ENCODE measurements at regions not wholly inside any gene's neighbourhood (a gene's known extent, or its start where the extent isn't known, plus 50 kb on each side); places are given as distances from the start of the nearest gene placed in this dataset.

- intact Hi-C loops (cut with DNase I) = no loop called here
- H3K27ac ChIP-seq = no peak overlapping the region
- H3K4me1 ChIP-seq = no peaks in the 10 kb centered on the region
- no peaks in the 10 kb centered on the region for H3K9me3 ChIP-seq
- DNase-seq (no peak), ATAC-seq (no peak)
- no peaks in the 10 kb centered on the region for H3K36me3 ChIP-seq
- no peak for TF ChIP-seq CTCF (IDR thresholded peaks at IDR 0.05)
- no peak overlapping the region for H3K4me3 ChIP-seq
- WGBS, 2 donors = 75 to 81% methylated on average over 5 of the region's 5 CpGs
- H3K27me3 ChIP-seq = peaks cover 0 to 11% (median 0%) of the 10 kb centered on the region in 7 donors
These were observed 606.6 kb upstream of the DPP6 start for GRCh38 chr7:153445641-153446040.

GRCh38 chr7:153446490-153446889, 605.7 kb upstream of the DPP6 start:
- no peak for ATAC-seq
- TF ChIP-seq CTCF (IDR thresholded peaks at IDR 0.05) = no peak

GRCh38 chr7:153447011-153447410, 605.2 kb upstream of the DPP6 start:
- DNase-seq = no peak
- intact Hi-C loops (cut with DNase I) = no loop called here

More at GRCh38 chr7:153446490-153446889, 605.7 kb upstream of the DPP6 start:
- intact Hi-C loops (cut with DNase I) = no loop called here
- H3K27ac ChIP-seq = no peak overlapping the region
- no peak overlapping the region for H3K4me3 ChIP-seq
- WGBS, 2 donors = 51 to 54% methylated on average over 2 of the region's 2 CpGs
- no peak for DNase-seq
- H3K4me1 ChIP-seq = no peaks in the 10 kb centered on the region
- peaks cover 0 to 11% (median 0%) of the 10 kb centered on the region in 7 donors for H3K27me3 ChIP-seq
- no peaks in the 10 kb centered on the region for H3K9me3 ChIP-seq
- H3K36me3 ChIP-seq = no peaks in the 10 kb centered on the region

GRCh38 chr7:153452661-153453060, 599.5 kb upstream of the DPP6 start:
- no peaks in the 10 kb centered on the region for H3K9me3 ChIP-seq
- ATAC-seq = no peak
- no peak for DNase-seq
- H3K27me3 ChIP-seq = peaks cover 0 to 6% (median 0%) of the 10 kb centered on the region in 7 donors
- 71 to 82% methylated on average over 3 of the region's 3 CpGs for WGBS, 2 donors
- no peaks in the 10 kb centered on the region for H3K4me1 ChIP-seq
- H3K4me3 ChIP-seq = no peak overlapping the region
- no peaks in the 10 kb centered on the region for H3K36me3 ChIP-seq
- H3K27ac ChIP-seq = no peak overlapping the region
- TF ChIP-seq CTCF (IDR thresholded peaks at IDR 0.05) = no peak
- intact Hi-C loops (cut with DNase I) = loop anchor here in 1 of 10 donors (10.0 kb wide), 1 partner anchor 62 kb away; no protein-coding TSS in a partner anchor

More at GRCh38 chr7:153447011-153447410, 605.2 kb upstream of the DPP6 start:
- H3K4me3 ChIP-seq = no peak overlapping the region
- H3K27ac ChIP-seq = no peak overlapping the region
- no peaks in the 10 kb centered on the region for H3K36me3 ChIP-seq
- no peaks in the 10 kb centered on the region for H3K9me3 ChIP-seq
- no peak for ATAC-seq
- no peak for TF ChIP-seq CTCF (IDR thresholded peaks at IDR 0.05)
- 48 to 49% methylated on average over 5 of the region's 5 CpGs for WGBS, 2 donors
- peaks cover 0 to 11% (median 0%) of the 10 kb centered on the region in 7 donors for H3K27me3 ChIP-seq
- H3K4me1 ChIP-seq = no peaks in the 10 kb centered on the region

Measured in heart right ventricle (tissue), 16 donors.